ENCODE measurements at regions not wholly inside any gene's neighbourhood (a gene's known extent, or its start where the extent isn't known, plus 50 kb on each side); places are given as distances from the start of the nearest gene placed in this dataset.

GRCh38 chr12:132422040-132422380 is 67.9 kb upstream of the FBRSL1 start:
- TF ChIP-seq EZH2phosphoT487 (IDR thresholded peaks at IDR 0.05; ENCODE audit: low read depth) (no peak), CTCF (IDR thresholded peaks at IDR 0.05; ENCODE audit: low read depth, low read length) (no peak)
- H3K4me3 ChIP-seq (ENCODE audit: low read length), result no peak overlapping the region
- no peak overlapping the region for H3K9ac ChIP-seq (ENCODE audit: low read length)
- no peak overlapping the region for H3K4me2 ChIP-seq (ENCODE audit: low read length)
- H3K27ac ChIP-seq (ENCODE audit: low read length), result no peak overlapping the region
- H3K9me3 ChIP-seq (ENCODE audit: insufficient read depth, low read length), result no peaks in the 10 kb centered on the region
- H2AFZ ChIP-seq (ENCODE audit: low read depth, low read length), result no peak overlapping the region
- H3K27me3 ChIP-seq (ENCODE audit: low read depth, low read length), result peaks cover 6% of the 10 kb centered on the region; the same call in 1 of the 2 replicates
- H3K36me3 ChIP-seq (replicated peaks; ENCODE audit: low read depth, low read length), result no peaks in the 10 kb centered on the region
- H3K79me2 ChIP-seq (ENCODE audit: low read length), result no peaks in the 10 kb centered on the region
- H3K4me1 ChIP-seq (ENCODE audit: low read length), result no peaks in the 10 kb centered on the region
- no peaks in the 10 kb centered on the region for H4K20me1 ChIP-seq (ENCODE audit: insufficient read depth, low read length)

- H3K27me3 ChIP-seq (ENCODE audit: low read depth, low read length), result peaks cover 9% of the 10 kb centered on the region; the same call in 1 of the 2 replicates
- no peak overlapping the region for H3K9ac ChIP-seq (ENCODE audit: low read length)
- TF ChIP-seq CTCF (IDR thresholded peaks at IDR 0.05; ENCODE audit: low read depth, low read length) (no peak), EZH2phosphoT487 (IDR thresholded peaks at IDR 0.05; ENCODE audit: low read depth) (no peak)
These were observed 70.2 kb upstream of the FBRSL1 start for GRCh38 chr12:132419631-132420246.

GRCh38 chr12:132418393-132418925 is 71.5 kb upstream of the FBRSL1 start:
- Histone ChIP-seq H3K4me1 (ENCODE audit: low read length) (peaks cover 4% of the 10 kb centered on the region; the same call in 1 of the 2 replicates), H3K36me3 (replicated peaks; ENCODE audit: low read depth, low read length) (no peaks in the 10 kb centered on the region), H3K9ac (ENCODE audit: low read length) (no peak overlapping the region), H3K27ac (ENCODE audit: low read length) (no peak overlapping the region), H3K27me3 (ENCODE audit: low read depth, low read length) (peaks cover 9% of the 10 kb centered on the region; the same call in 1 of the 2 replicates), H4K20me1 (ENCODE audit: insufficient read depth, low read length) (no peaks in the 10 kb centered on the region), H3K9me3 (ENCODE audit: insufficient read depth, low read length) (no peaks in the 10 kb centered on the region), H3K79me2 (ENCODE audit: low read length) (no peaks in the 10 kb centered on the region), H3K4me2 (ENCODE audit: low read length) (no peak overlapping the region), H3K4me3 (ENCODE audit: low read length) (no peak overlapping the region), H2AFZ (ENCODE audit: low read depth, low read length) (no peak overlapping the region)
- TF ChIP-seq EZH2phosphoT487 (IDR thresholded peaks at IDR 0.05; ENCODE audit: low read depth) (no peak), CTCF (IDR thresholded peaks at IDR 0.05; ENCODE audit: low read depth, low read length) (no peak)

More at GRCh38 chr12:132419631-132420246, 70.2 kb upstream of the FBRSL1 start:
- Histone ChIP-seq H2AFZ (ENCODE audit: low read depth, low read length) (no peak overlapping the region), H3K4me3 (ENCODE audit: low read length) (no peak overlapping the region), H3K27ac (ENCODE audit: low read length) (no peak overlapping the region), H4K20me1 (ENCODE audit: insufficient read depth, low read length) (no peaks in the 10 kb centered on the region), H3K36me3 (replicated peaks; ENCODE audit: low read depth, low read length) (no peaks in the 10 kb centered on the region), H3K79me2 (ENCODE audit: low read length) (no peaks in the 10 kb centered on the region), H3K9me3 (ENCODE audit: insufficient read depth, low read length) (no peaks in the 10 kb centered on the region), H3K4me1 (ENCODE audit: low read length) (peaks cover 4% of the 10 kb centered on the region; the same call in 1 of the 2 replicates), H3K4me2 (ENCODE audit: low read length) (no peak overlapping the region)

- no peaks in the 10 kb centered on the region for H3K36me3 ChIP-seq (replicated peaks; ENCODE audit: low read depth, low read length)
- H3K4me1 ChIP-seq (ENCODE audit: low read length), result peaks cover 4% of the 10 kb centered on the region; the same call in 1 of the 2 replicates
- H3K79me2 ChIP-seq (ENCODE audit: low read length), result no peaks in the 10 kb centered on the region
- H3K9me3 ChIP-seq (ENCODE audit: insufficient read depth, low read length), result no peaks in the 10 kb centered on the region
- no peak overlapping the region for H2AFZ ChIP-seq (ENCODE audit: low read depth, low read length)
- H3K27ac ChIP-seq (ENCODE audit: low read length), result no peak overlapping the region
- H3K27me3 ChIP-seq (ENCODE audit: low read depth, low read length), result peaks cover 9% of the 10 kb centered on the region; the same call in 1 of the 2 replicates
- H4K20me1 ChIP-seq (ENCODE audit: insufficient read depth, low read length), result no peaks in the 10 kb centered on the region
- no peak overlapping the region for H3K9ac ChIP-seq (ENCODE audit: low read length)
- TF ChIP-seq EZH2phosphoT487 (IDR thresholded peaks at IDR 0.05; ENCODE audit: low read depth), result no peak
- no peak for TF ChIP-seq CTCF (IDR thresholded peaks at IDR 0.05; ENCODE audit: low read depth, low read length)
- H3K4me2 ChIP-seq (ENCODE audit: low read length), result no peak overlapping the region
- no peak overlapping the region for H3K4me3 ChIP-seq (ENCODE audit: low read length)
These were observed 72.2 kb upstream of the FBRSL1 start for GRCh38 chr12:132417741-132418140.
